ENCODE measurements at regions not wholly inside any gene's neighbourhood (a gene's known extent, or its start where the extent isn't known, plus 50 kb on each side); places are given as distances from the start of the nearest gene placed in this dataset.

DNA sequence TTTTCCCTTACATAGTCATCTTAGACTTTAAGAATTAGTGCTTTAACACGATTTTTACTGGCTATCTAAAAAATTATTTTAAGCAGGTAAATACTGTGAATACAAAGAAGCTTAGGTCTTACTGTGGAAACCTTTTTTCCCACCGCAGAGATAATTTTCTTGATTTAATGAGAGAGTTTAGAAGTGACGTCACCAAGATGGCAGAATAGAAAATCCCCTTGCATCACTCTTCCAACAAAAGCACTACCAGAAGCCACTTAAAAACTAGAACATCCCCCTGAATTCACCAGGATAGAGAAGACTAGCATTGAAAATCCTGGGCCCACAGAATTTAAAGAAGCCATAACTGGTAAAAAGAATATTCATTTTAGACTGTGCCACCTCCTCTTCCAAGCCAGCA, 375.4 kb upstream of the PTCHD4 start:
- TF ChIP-seq, protein P1, sequence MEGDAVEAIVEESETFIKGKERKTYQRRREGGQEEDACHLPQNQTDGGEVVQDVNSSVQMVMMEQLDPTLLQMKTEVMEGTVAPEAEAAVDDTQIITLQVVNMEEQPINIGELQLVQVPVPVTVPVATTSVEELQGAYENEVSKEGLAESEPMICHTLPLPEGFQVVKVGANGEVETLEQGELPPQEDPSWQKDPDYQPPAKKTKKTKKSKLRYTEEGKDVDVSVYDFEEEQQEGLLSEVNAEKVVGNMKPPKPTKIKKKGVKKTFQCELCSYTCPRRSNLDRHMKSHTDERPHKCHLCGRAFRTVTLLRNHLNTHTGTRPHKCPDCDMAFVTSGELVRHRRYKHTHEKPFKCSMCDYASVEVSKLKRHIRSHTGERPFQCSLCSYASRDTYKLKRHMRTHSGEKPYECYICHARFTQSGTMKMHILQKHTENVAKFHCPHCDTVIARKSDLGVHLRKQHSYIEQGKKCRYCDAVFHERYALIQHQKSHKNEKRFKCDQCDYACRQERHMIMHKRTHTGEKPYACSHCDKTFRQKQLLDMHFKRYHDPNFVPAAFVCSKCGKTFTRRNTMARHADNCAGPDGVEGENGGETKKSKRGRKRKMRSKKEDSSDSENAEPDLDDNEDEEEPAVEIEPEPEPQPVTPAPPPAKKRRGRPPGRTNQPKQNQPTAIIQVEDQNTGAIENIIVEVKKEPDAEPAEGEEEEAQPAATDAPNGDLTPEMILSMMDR (conservative IDR thresholded peaks at IDR 0.05; ENCODE audit: low read depth, low read length), result no peak
- TF ChIP-seq EZH2phosphoT487 (IDR thresholded peaks at IDR 0.05; ENCODE audit: borderline replicate concordance, low read length), result no peak
- no peak for TF ChIP-seq EZH2 (IDR thresholded peaks at IDR 0.05; ENCODE audit: low read length, unreplicated experiment)

All from PC-3 (cell line).